Fibroblast of lung (primary cell): ENCODE measurements at regions not wholly inside any gene's neighbourhood (a gene's known extent, or its start where the extent isn't known, plus 50 kb on each side); places are given as distances from the start of the nearest gene placed in this dataset.
"Not testable (repeated sequence)": the region's sequence is repeated elsewhere in the genome, so short reads cannot be mapped to it uniquely, and the experiment has no call there.

ENCODE experiments used
- DNase-seq, 2 donors: peaks; one replicate each; pipeline versions ENCODE4 v3.0.0 to v3.0.0-alpha.2; 2010; ENCODE audit warnings: low read depth in 2 of 2
- H2AFZ ChIP-seq: 2 replicates; pipeline ENCODE4 v1.5.1; 2012; ENCODE audit warnings: low read length, control low read depth, inconsistent platforms
- H3K27ac ChIP-seq: 2 replicates; pipeline ENCODE4 v1.5.1; 2011; ENCODE audit warnings: low read length, control low read depth; ENCODE audit not compliant: insufficient read depth
- H3K27me3 ChIP-seq: 2 replicates; pipeline ENCODE4 v1.5.1; 2011; ENCODE audit warnings: mild to moderate bottlenecking, low read length; ENCODE audit not compliant: control insufficient read depth, insufficient read depth
- H3K36me3 ChIP-seq: 2 replicates; pipeline ENCODE4 v1.5.1; 2011; ENCODE audit warnings: low read length; ENCODE audit not compliant: control insufficient read depth, insufficient read depth
- H3K4me1 ChIP-seq: 2 replicates; pipeline ENCODE4 v1.5.1; 2011; ENCODE audit warnings: low read length; ENCODE audit not compliant: control insufficient read depth, insufficient read depth; ENCODE audit errors: extremely low read depth
- H3K4me2 ChIP-seq: 2 replicates; pipeline ENCODE4 v1.5.1; 2011; ENCODE audit warnings: low read length, control low read depth; ENCODE audit not compliant: insufficient read depth; ENCODE audit errors: extremely low read depth
- H3K4me3 ChIP-seq, 4 experiments: fragments of 200-600 bp in 1 of 4; sonication (generic) in 1 of 4; replicated peaks in 1 of 4; 2 replicates each; pipeline ENCODE4 v1.5.1; 2011 to 2016; ENCODE audit warnings: low read length in 4 of 4, low read depth in 3 of 4, mild to moderate bottlenecking in 3 of 4, control low read depth in 2 of 4, inconsistent platforms in 1 of 4, mixed read lengths in 1 of 4; ENCODE audit not compliant: insufficient read depth in 1 of 4; ENCODE audit errors: control extremely low read depth in 1 of 4
- H3K79me2 ChIP-seq: 2 replicates; pipeline ENCODE4 v1.5.1; 2012; ENCODE audit warnings: mild to moderate bottlenecking, low read length, inconsistent platforms; ENCODE audit not compliant: control insufficient read depth, insufficient read depth
- H3K9ac ChIP-seq: 2 replicates; pipeline ENCODE4 v1.5.1; 2011; ENCODE audit warnings: mild to moderate bottlenecking, low read length, control low read depth; ENCODE audit not compliant: insufficient read depth
- H3K9me3 ChIP-seq: 2 replicates; pipeline ENCODE4 v1.5.1; 2012; ENCODE audit warnings: low read depth, low read length; ENCODE audit not compliant: control insufficient read depth, insufficient read depth
- H4K20me1 ChIP-seq: 2 replicates; pipeline ENCODE4 v1.5.1; 2011; ENCODE audit warnings: low read length; ENCODE audit not compliant: control insufficient read depth, insufficient read depth; ENCODE audit errors: extremely low read depth
- CTCF ChIP-seq, 2 donors: IDR thresholded peaks in 1 of 2; conservative IDR thresholded peaks in 1 of 2; 1 replicate in 1 of 2; 2 replicates in 1 of 2; pipeline ENCODE4 v1.5.1; 2011 to 2012; ENCODE audit warnings: low read length in 2 of 2, control low read depth in 1 of 2, inconsistent platforms in 1 of 2, low read depth in 1 of 2, mild to moderate bottlenecking in 1 of 2
- EZH2 ChIP-seq: IDR thresholded peaks from 2 replicates; pipeline ENCODE4 v1.5.1; 2012; ENCODE audit warnings: low read length, control low read depth, mild to moderate bottlenecking; ENCODE audit errors: missing control alignments

DNA sequence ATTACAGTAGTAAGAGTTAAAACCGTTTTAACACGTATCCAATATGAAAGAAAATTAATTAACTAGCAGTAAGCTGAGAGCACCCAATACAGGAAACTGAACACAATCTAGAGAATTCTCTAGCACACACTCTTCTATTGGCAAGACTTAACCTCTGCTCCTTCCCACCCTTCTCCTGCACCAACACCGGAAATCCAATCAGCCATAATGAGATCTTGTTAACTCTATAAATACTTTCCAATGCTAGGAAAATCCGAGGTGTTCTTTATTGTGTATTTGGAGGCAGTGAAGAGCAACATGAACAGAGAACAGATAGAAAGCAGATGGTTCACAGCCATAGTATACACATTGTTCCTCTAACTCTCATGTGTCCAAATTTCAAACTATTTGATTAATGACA is 591.7 kb downstream of the CETN3 start:
- no peak overlapping the region for H3K9ac ChIP-seq
- H2AFZ ChIP-seq: no peak overlapping the region
- no peaks in the 10 kb centered on the region for H3K9me3 ChIP-seq
- no peak for DNase-seq
- H3K27ac ChIP-seq: no peak overlapping the region
- H3K27me3 ChIP-seq: no peaks in the 10 kb centered on the region
- no peak overlapping the region for H3K4me3 ChIP-seq
- no peaks in the 10 kb centered on the region for H3K4me1 ChIP-seq
- H3K36me3 ChIP-seq: no peaks in the 10 kb centered on the region
- H3K79me2 ChIP-seq: no peaks in the 10 kb centered on the region
- H4K20me1 ChIP-seq: no peaks in the 10 kb centered on the region
- TF ChIP-seq EZH2 (no peak), CTCF (conservative IDR thresholded peaks at IDR 0.05 in 1 of 2, IDR thresholded peaks at IDR 0.05 in 1 of 2; ENCODE audit: low read depth in 1 of 2, low read length in 2 of 2) (no peak)
- H3K4me2 ChIP-seq: no peak overlapping the region

DNA sequence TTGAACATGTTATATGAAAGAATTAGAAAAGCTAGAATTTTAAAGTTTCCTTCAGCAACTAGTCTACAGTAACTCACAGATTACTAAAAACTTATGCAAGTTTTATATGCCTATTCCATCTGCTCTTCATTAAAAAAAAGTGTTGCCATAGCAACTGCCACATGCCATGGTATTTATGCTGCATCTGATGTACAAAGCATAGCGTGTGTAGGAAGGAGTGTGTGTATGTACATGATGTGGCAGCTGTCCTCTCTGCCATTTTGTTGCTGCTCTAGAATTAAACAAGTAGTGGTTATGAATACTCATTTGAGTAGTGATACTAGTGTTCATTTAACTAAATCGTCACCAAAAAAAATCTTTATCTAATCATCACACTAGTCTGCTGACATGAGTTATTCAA is 593.5 kb downstream of the CETN3 start:
- Histone ChIP-seq H3K36me3 (no peaks in the 10 kb centered on the region), H3K27ac (no peak overlapping the region), H3K27me3 (no peaks in the 10 kb centered on the region), H3K9ac (no peak overlapping the region), H3K9me3 (no peaks in the 10 kb centered on the region), H3K4me1 (no peaks in the 10 kb centered on the region), H3K79me2 (no peaks in the 10 kb centered on the region), H3K4me3 (no peak overlapping the region), H3K4me2 (no peak overlapping the region), H4K20me1 (no peaks in the 10 kb centered on the region), H2AFZ (no peak overlapping the region)
- TF ChIP-seq EZH2 (no peak), CTCF (conservative IDR thresholded peaks at IDR 0.05 in 1 of 2, IDR thresholded peaks at IDR 0.05 in 1 of 2; ENCODE audit: low read depth in 1 of 2, low read length in 2 of 2) (no peak)
- no peak for DNase-seq

DNA sequence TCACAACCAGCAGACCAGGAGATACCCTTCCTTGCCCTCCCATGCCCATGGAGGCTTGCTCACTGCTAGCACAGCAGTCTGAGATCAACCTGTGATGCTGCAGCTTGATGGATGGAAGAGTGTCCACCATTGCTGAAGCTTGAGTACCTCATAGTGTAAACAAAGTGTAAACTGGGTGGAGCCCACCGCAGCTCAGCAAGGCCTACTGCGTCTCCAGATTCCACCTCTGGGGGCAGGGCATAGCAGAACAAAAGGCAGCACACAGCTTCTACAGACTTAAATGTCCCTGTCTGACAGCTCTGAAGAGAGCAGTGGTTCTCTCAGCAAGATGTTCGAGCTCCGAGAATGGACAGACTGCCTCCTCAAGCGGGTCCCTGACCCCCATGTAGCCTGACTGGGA is 608.8 kb downstream of the CETN3 start:
- not testable (repeated sequence) for H3K9ac ChIP-seq, H3K4me3 ChIP-seq, H3K79me2 ChIP-seq, H3K4me1 ChIP-seq, H3K4me2 ChIP-seq, H2AFZ ChIP-seq, H3K36me3 ChIP-seq, H3K27me3 ChIP-seq, H4K20me1 ChIP-seq, DNase-seq, H3K9me3 ChIP-seq, H3K27ac ChIP-seq

DNA sequence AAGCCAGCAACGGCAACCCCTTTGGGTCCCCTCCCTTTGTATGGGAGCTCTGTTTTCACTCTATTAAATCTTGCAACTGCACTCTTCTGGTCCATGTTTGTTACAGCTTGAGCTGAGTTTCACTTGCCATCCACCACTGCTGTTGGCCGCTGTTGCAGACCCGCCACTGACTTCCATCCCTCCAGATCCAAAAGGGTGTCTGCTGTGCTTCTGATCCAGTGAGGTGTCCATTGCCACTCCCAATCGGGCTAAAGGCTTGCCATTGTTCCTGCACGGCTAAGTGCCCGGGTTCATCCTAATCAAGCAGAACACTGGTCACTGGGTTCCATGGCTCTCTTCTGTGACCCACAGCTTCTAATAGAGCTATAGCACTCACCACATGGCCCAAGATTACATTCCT is 615.1 kb downstream of the CETN3 start:
- not testable (repeated sequence) for H3K4me2 ChIP-seq, H3K4me1 ChIP-seq, H3K4me3 ChIP-seq, H3K36me3 ChIP-seq, H3K79me2 ChIP-seq, H4K20me1 ChIP-seq, DNase-seq, H3K9ac ChIP-seq, H3K9me3 ChIP-seq, H2AFZ ChIP-seq, H3K27ac ChIP-seq, H3K27me3 ChIP-seq

DNA sequence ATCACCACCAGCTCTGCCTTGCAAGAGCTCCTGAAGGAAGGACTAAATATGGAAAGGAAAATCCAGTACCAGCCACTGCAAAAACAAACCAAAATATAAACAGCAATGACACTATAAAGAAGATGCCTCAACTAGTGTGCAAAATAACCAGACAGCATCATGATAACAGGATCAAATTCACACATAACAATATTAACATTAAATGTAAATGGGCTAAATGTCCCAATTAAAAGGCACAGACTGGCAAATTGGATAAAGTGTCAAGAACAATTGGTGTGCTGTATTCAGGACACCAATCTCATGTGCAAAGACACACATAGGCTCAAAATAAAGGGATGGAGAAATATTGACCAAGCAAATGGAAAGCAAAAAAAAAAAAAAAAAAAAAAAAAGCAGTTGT is 629.8 kb downstream of the CETN3 start:
- H3K9me3 ChIP-seq, H3K4me3 ChIP-seq, H3K79me2 ChIP-seq, H3K36me3 ChIP-seq, H3K27ac ChIP-seq, H3K9ac ChIP-seq, H4K20me1 ChIP-seq, DNase-seq, H3K4me2 ChIP-seq, H3K27me3 ChIP-seq, H3K4me1 ChIP-seq, H2AFZ ChIP-seq: not testable (repeated sequence)
